NT2/D1 (cell line): ENCODE measurements at regions not wholly inside any gene's neighbourhood (a gene's known extent, or its start where the extent isn't known, plus 50 kb on each side); places are given as distances from the start of the nearest gene placed in this dataset.

Experiments used
- DNase-seq: peaks from one replicate; pipeline ENCODE4 v3.0.0-alpha.2; 2011; ENCODE audit warnings: low read depth, low spot score
- H3K27me3 ChIP-seq: 2 replicates; pipeline ENCODE4 v1.6.0; 2011; ENCODE audit warnings: mild to moderate bottlenecking; ENCODE audit not compliant: insufficient read length, insufficient read depth
- H3K36me3 ChIP-seq: 2 replicates; pipeline ENCODE4 v1.6.1; 2011; ENCODE audit warnings: mild to moderate bottlenecking, low read length, mixed read lengths; ENCODE audit not compliant: insufficient read depth, insufficient read length
- H3K4me1 ChIP-seq: 2 replicates; pipeline ENCODE4 v1.5.1; 2011; ENCODE audit not compliant: insufficient read depth, insufficient read length
- H3K4me3 ChIP-seq: 2 replicates; pipeline ENCODE4 v1.5.1; 2011; ENCODE audit warnings: low read depth; ENCODE audit not compliant: insufficient read length
- H3K9ac ChIP-seq: 2 replicates; pipeline ENCODE4 v1.6.0; 2011; ENCODE audit warnings: low read depth; ENCODE audit not compliant: insufficient read length
- H3K9me3 ChIP-seq: 2 replicates; pipeline ENCODE4 v1.5.1; 2011; ENCODE audit warnings: mild to moderate bottlenecking, low read length; ENCODE audit not compliant: insufficient read depth
- SUZ12 ChIP-seq: IDR thresholded peaks from 2 replicates; pipeline ENCODE4 v1.6.1; 2011; ENCODE audit not compliant: insufficient read length, insufficient read depth; ENCODE audit errors: extremely low read depth
- YY1 ChIP-seq: IDR thresholded peaks from 2 replicates; pipeline ENCODE4 v1.6.1; 2011; ENCODE audit not compliant: insufficient read length, insufficient read depth
- ZNF274 ChIP-seq: IDR thresholded peaks from 2 replicates; pipeline ENCODE4 v1.6.1; 2011; ENCODE audit warnings: mild to moderate bottlenecking, low read depth, low read length

DNA sequence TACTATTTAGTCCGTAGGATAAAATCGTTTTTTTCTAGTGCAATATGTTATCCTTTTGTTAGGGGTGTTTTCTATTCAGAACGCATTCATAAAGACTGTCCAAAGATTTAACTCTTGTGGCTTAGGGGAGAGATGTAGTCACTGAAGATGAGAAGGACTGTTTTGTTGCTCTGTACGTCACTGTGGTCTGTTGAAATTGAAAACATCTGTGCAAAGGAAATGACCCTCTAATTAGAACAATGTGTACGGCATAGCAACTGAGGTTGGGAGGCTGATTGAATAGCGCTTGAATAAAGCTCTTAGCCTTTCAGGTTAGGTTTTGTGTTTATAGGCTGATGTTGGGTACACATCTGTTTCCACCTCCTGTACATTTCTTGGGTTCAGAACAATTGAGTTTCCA lies 453.4 kb upstream of the AKR1E2 start:
- DNase-seq, result no peak
- Histone ChIP-seq H3K36me3 (no peaks in the 10 kb centered on the region), H3K4me3 (no peak overlapping the region), H3K27me3 (no peaks in the 10 kb centered on the region), H3K4me1 (no peaks in the 10 kb centered on the region), H3K9me3 (no peaks in the 10 kb centered on the region), H3K9ac (no peak overlapping the region)
- TF ChIP-seq SUZ12 (no peak), ZNF274 (no peak)

GRCh38 chr10:4371691-4372295 lies 454.2 kb upstream of the AKR1E2 start:
- no peaks in the 10 kb centered on the region for H3K36me3 ChIP-seq
- H3K9me3 ChIP-seq, result no peaks in the 10 kb centered on the region
- TF ChIP-seq ZNF274, result no peak
- no peak for TF ChIP-seq YY1
- TF ChIP-seq SUZ12, result no peak
- no peak overlapping the region for H3K9ac ChIP-seq
- H3K27me3 ChIP-seq, result no peaks in the 10 kb centered on the region
- H3K4me1 ChIP-seq, result no peaks in the 10 kb centered on the region
- no peak for DNase-seq
- no peak overlapping the region for H3K4me3 ChIP-seq

- Histone ChIP-seq H3K9ac (no peak overlapping the region), H3K9me3 (no peaks in the 10 kb centered on the region), H3K4me1 (no peaks in the 10 kb centered on the region), H3K36me3 (no peaks in the 10 kb centered on the region), H3K27me3 (no peaks in the 10 kb centered on the region), H3K4me3 (no peak overlapping the region)
- no peak for TF ChIP-seq SUZ12
- TF ChIP-seq ZNF274, result no peak
- no peak for DNase-seq
Measured at GRCh38 chr10:4370376-4370775, 455.6 kb upstream of the AKR1E2 start.

GRCh38 chr10:4361581-4361980 lies 464.4 kb upstream of the AKR1E2 start:
- Histone ChIP-seq H3K9me3 (no peaks in the 10 kb centered on the region), H3K9ac (no peak overlapping the region), H3K4me3 (no peak overlapping the region), H3K27me3 (no peaks in the 10 kb centered on the region), H3K36me3 (no peaks in the 10 kb centered on the region), H3K4me1 (no peaks in the 10 kb centered on the region)
- no peak for DNase-seq
- TF ChIP-seq YY1 (no peak), SUZ12 (no peak), ZNF274 (no peak)

- H3K4me3 ChIP-seq, result no peak overlapping the region
- no peak for DNase-seq
- no peaks in the 10 kb centered on the region for H3K27me3 ChIP-seq
- H3K36me3 ChIP-seq, result no peaks in the 10 kb centered on the region
- TF ChIP-seq ZNF274, result no peak
- TF ChIP-seq YY1, result no peak
- TF ChIP-seq SUZ12, result no peak
- no peaks in the 10 kb centered on the region for H3K4me1 ChIP-seq
- no peaks in the 10 kb centered on the region for H3K9me3 ChIP-seq
- H3K9ac ChIP-seq, result no peak overlapping the region
Measured at GRCh38 chr10:4359003-4359402, 467.0 kb upstream of the AKR1E2 start.

- TF ChIP-seq ZNF274, result no peak
- TF ChIP-seq YY1, result no peak
- TF ChIP-seq SUZ12, result no peak
- Histone ChIP-seq H3K4me1 (no peaks in the 10 kb centered on the region), H3K9ac (no peak overlapping the region), H3K9me3 (no peaks in the 10 kb centered on the region), H3K36me3 (no peaks in the 10 kb centered on the region), H3K4me3 (no peak overlapping the region), H3K27me3 (no peaks in the 10 kb centered on the region)
- DNase-seq, result no peak
Measured at GRCh38 chr10:4357911-4358310, 468.1 kb upstream of the AKR1E2 start.

DNA sequence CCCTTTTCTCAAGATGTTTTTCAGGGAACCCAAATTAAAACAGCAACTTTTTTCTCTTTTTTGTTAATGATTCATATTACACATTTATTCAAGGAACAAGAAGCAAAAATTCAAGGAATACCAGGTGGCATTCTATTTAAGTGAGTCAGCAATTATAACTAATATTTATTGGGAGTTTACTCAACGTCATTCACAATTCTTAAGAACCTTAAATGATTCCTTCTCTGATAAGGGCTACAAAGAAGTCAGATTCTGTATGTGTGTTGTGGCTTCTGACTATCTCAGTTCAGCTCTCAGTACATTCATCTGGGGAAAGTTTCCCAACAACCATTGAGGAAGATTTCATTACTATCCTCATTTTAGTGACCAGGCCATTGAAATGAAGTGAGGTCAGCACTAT lies 470.7 kb upstream of the AKR1E2 start:
- no peak for DNase-seq
- H3K9me3 ChIP-seq, result no peaks in the 10 kb centered on the region
- no peak overlapping the region for H3K4me3 ChIP-seq
- TF ChIP-seq YY1, result no peak
- no peak for TF ChIP-seq SUZ12
- TF ChIP-seq ZNF274, result no peak
- H3K36me3 ChIP-seq, result no peaks in the 10 kb centered on the region
- H3K4me1 ChIP-seq, result no peaks in the 10 kb centered on the region
- H3K9ac ChIP-seq, result no peak overlapping the region
- H3K27me3 ChIP-seq, result no peaks in the 10 kb centered on the region

- no peak overlapping the region for H3K4me3 ChIP-seq
- no peaks in the 10 kb centered on the region for H3K9me3 ChIP-seq
- no peak overlapping the region for H3K9ac ChIP-seq
- no peaks in the 10 kb centered on the region for H3K27me3 ChIP-seq
- TF ChIP-seq YY1, result no peak
- no peak for TF ChIP-seq ZNF274
- no peak for TF ChIP-seq SUZ12
- H3K4me1 ChIP-seq, result no peaks in the 10 kb centered on the region
- DNase-seq, result no peak
- no peaks in the 10 kb centered on the region for H3K36me3 ChIP-seq
Measured at GRCh38 chr10:4354382-4354812, 471.6 kb upstream of the AKR1E2 start.
